ENCODE measurements at regions not wholly inside any gene's neighbourhood (a gene's known extent, or its start where the extent isn't known, plus 50 kb on each side); places are given as distances from the start of the nearest gene placed in this dataset.
A peak's percentile ranks its signal among the peaks of the same experiment; 100 is the strongest.

DNA sequence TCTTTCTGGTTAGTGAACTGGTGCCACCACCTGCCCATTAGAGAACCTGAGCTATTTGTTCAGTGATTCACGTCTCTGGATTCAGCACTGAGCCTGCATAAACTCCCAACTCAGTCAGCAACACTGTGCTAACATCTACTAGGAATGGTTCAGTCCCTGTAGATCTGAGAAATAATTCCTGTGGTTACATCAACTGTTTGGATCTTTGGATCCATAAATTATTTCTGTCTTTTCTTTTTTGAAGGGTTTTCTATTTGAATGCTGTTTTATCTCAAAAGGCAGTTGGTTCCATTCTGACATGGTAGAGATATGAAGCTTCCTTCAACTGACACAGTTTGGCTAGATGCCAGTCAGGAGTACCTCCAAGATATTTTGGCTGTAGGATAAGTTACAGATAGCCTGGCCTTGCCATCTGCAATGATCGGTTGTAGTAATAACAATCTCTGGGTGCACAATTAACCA is 125.9 kb downstream of the TRMT11 start (continued):
- TF ChIP-seq, protein P1, sequence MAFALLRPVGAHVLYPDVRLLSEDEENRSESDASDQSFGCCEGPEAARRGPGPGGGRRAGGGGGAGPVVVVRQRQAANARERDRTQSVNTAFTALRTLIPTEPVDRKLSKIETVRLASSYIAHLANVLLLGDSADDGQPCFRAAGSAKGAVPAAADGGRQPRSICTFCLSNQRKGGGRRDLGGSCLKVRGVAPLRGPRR (CRISPR knock-in tag; IDR thresholded peaks at IDR 0.05): no peak
- TF ChIP-seq FOXJ3 (CRISPR knock-in tag; IDR thresholded peaks at IDR 0.05): no peak
- no peak for TF ChIP-seq HCFC1 (IDR thresholded peaks at IDR 0.05; ENCODE audit: low read depth, low read length)
- peak; percentile 86 for TF ChIP-seq GATA2 (CRISPR knock-in tag; IDR thresholded peaks at IDR 0.05)
- no peak for TF ChIP-seq IFI16 (CRISPR knock-in tag; IDR thresholded peaks at IDR 0.05)

DNA sequence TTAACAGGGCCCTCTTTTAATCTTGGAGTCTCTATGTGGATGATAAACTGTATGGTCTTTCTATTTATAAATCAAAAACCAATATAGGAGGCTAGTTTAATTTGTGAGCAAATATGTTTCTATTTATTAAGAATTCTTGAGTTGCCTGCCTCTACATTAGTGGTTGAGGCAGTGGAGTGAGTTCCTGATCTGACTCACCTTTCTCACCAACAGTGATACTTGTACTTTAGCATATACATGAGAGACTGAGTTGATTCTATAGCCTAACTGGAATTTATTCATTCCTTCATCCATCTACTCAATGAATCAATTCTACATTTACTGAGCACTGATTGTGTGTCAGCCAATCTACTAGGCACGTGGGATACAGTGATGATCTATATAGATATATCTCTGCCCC is 126.9 kb downstream of the TRMT11 start:
- in situ Hi-C loops (cut with MboI): no loop called here
- Histone ChIP-seq H3K9me3 (replicated peaks; ENCODE audit: control insufficient read depth, insufficient read depth, low read depth, low read length) (no peaks in the 10 kb centered on the region), H3K4me2 (ENCODE audit: insufficient read depth, low read length) (no peak overlapping the region), H4K20me1 (replicated peaks; ENCODE audit: control insufficient read depth, insufficient read depth, low read length) (no peaks in the 10 kb centered on the region), H3K79me2 (ENCODE audit: control insufficient read depth, insufficient read depth, low read length) (no peaks in the 10 kb centered on the region), H3K4me1 (replicated peaks in 1 of 2; ENCODE audit: control insufficient read depth in 2 of 2, insufficient read depth in 2 of 2, low read length in 2 of 2) (peaks cover 5 to 59% of the 10 kb centered on the region in 2 experiments), H3K27ac (ENCODE audit: extremely low read depth, low read depth, low read length) (no peak overlapping the region), H3K4me3 (no peak overlapping the region), H3K9ac (ENCODE audit: insufficient read depth in 1 of 2, low read depth in 2 of 2, low read length in 2 of 2) (no peak overlapping the region), H3K27me3 (ENCODE audit: control insufficient read depth in 2 of 2, insufficient read depth in 2 of 2, low read length in 2 of 2) (no peaks in the 10 kb centered on the region), H2AFZ (ENCODE audit: low read depth, low read length) (no peak overlapping the region), H3K9me1 (ENCODE audit: control insufficient read depth, insufficient read depth, low read length) (no peaks in the 10 kb centered on the region), H3K36me3 (ENCODE audit: control insufficient read depth, insufficient read depth, low read length) (no peaks in the 10 kb centered on the region)
- 33% methylated on average over 1 of the region's 1 CpG for WGBS (ENCODE audit: insufficient coverage, low coverage, missing lambda C conversion rate)
- ATAC-seq (no peak), FAIRE-seq (no peak), DNase-seq (ENCODE audit: extremely low read depth in 1 of 4, low spot score in 3 of 4) (no peak)
- intact Hi-C loops (cut with micrococcal nuclease): loop anchor here (2.0 to 10.0 kb wide), 4 partner anchors 56 to 328 kb away; partner anchors contain the start of gene TRMT11
- POLR2A ChIA-PET: no interaction called here
- TF ChIP-seq ZNF24 (IDR thresholded peaks at IDR 0.05): no peak
- TF ChIP-seq, protein P2, sequence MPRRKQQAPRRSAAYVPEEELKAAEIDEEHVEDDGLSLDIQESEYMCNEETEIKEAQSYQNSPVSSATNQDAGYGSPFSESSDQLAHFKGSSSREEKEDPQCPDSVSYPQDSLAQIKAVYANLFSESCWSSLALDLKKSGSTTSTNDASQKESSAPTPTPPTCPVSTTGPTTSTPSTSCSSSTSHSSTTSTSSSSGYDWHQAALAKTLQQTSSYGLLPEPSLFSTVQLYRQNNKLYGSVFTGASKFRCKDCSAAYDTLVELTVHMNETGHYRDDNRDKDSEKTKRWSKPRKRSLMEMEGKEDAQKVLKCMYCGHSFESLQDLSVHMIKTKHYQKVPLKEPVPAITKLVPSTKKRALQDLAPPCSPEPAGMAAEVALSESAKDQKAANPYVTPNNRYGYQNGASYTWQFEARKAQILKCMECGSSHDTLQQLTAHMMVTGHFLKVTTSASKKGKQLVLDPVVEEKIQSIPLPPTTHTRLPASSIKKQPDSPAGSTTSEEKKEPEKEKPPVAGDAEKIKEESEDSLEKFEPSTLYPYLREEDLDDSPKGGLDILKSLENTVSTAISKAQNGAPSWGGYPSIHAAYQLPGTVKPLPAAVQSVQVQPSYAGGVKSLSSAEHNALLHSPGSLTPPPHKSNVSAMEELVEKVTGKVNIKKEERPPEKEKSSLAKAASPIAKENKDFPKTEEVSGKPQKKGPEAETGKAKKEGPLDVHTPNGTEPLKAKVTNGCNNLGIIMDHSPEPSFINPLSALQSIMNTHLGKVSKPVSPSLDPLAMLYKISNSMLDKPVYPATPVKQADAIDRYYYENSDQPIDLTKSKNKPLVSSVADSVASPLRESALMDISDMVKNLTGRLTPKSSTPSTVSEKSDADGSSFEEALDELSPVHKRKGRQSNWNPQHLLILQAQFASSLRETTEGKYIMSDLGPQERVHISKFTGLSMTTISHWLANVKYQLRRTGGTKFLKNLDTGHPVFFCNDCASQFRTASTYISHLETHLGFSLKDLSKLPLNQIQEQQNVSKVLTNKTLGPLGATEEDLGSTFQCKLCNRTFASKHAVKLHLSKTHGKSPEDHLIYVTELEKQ (CRISPR knock-in tag; IDR thresholded peaks at IDR 0.05): no peak
- CTCF ChIA-PET (ENCODE audit: low intra/inter-chr PET ratio): no interaction called here
- no TSS peak for BruUV-seq (replicated peaks)
